ENCODE measurements at regions not wholly inside any gene's neighbourhood (a gene's known extent, or its start where the extent isn't known, plus 50 kb on each side); places are given as distances from the start of the nearest gene placed in this dataset.
A peak's percentile ranks its signal among the peaks of the same experiment; 100 is the strongest.

GRCh38 chr15:62377736-62378480, 212.8 kb upstream of the C2CD4B start:
- DNase-seq, result no peak

GRCh38 chr15:62378772-62379498, 213.8 kb upstream of the C2CD4B start:
- no peak for DNase-seq

GRCh38 chr15:62380011-62380410, 214.9 kb upstream of the C2CD4B start:
- DNase-seq, result no peak

- no peak for DNase-seq
These were observed 217.0 kb upstream of the C2CD4B start for GRCh38 chr15:62382046-62382445.

- peak; percentile 71 for DNase-seq
These were observed 225.1 kb upstream of the C2CD4B start, which contains the start of gene TLN2 for GRCh38 chr15:62389885-62390790. TLN2 (plus strand) TSS chr15:62390550.

- peak; percentile 60 for DNase-seq
These were observed 225.9 kb upstream of the C2CD4B start for GRCh38 chr15:62390791-62391640.

GRCh38 chr15:62391641-62392262, 226.7 kb upstream of the C2CD4B start:
- DNase-seq, result peak; percentile 29

GRCh38 chr15:62392376-62392775, 227.3 kb upstream of the C2CD4B start:
- DNase-seq, result no peak

- no peak for DNase-seq
These were observed 228.1 kb upstream of the C2CD4B start for GRCh38 chr15:62393196-62393595.

GRCh38 chr15:62394079-62394478, 229.0 kb upstream of the C2CD4B start:
- DNase-seq, result no peak

- no peak for DNase-seq
These were observed 235.7 kb upstream of the C2CD4B start for GRCh38 chr15:62400778-62401177.

- no peak for DNase-seq
These were observed 237.6 kb upstream of the C2CD4B start for GRCh38 chr15:62402687-62403086.

- DNase-seq, result no peak
These were observed 238.2 kb upstream of the C2CD4B start for GRCh38 chr15:62403164-62403809.

- no peak for DNase-seq
These were observed 239.3 kb upstream of the C2CD4B start for GRCh38 chr15:62404194-62404985.

- DNase-seq, result no peak
These were observed 241.3 kb upstream of the C2CD4B start for GRCh38 chr15:62406305-62406891.

- DNase-seq, result no peak
These were observed 242.1 kb upstream of the C2CD4B start for GRCh38 chr15:62407216-62407615.

- DNase-seq, result no peak
These were observed 242.9 kb upstream of the C2CD4B start for GRCh38 chr15:62407962-62408361.

GRCh38 chr15:62409466-62409865, 244.4 kb upstream of the C2CD4B start:
- no peak for DNase-seq

GRCh38 chr15:62412686-62413085, 247.6 kb upstream of the C2CD4B start:
- DNase-seq, result no peak

- no peak for DNase-seq
These were observed 248.1 kb upstream of the C2CD4B start for GRCh38 chr15:62413153-62413552.
